GM21825 (cell line): ENCODE measurements at regions not wholly inside any gene's neighbourhood (a gene's known extent, or its start where the extent isn't known, plus 50 kb on each side); places are given as distances from the start of the nearest gene placed in this dataset.
"Not testable (repeated sequence)": the region's sequence is repeated elsewhere in the genome, so short reads cannot be mapped to it uniquely, and the experiment has no call there.

Source experiments
- ATAC-seq: cut with Tn5 transposase; IDR thresholded peaks from one replicate; pipeline ENCODE4 v1.9.1; 2021; ENCODE audit warnings: mild to moderate bottlenecking, moderate library complexity; ENCODE audit not compliant: unreplicated experiment

- no peak for ATAC-seq
These were observed 785.0 kb downstream of the GLUD2 start for GRCh38 chrX:121832446-121832845.

- ATAC-seq: no peak
These were observed 788.6 kb downstream of the GLUD2 start for GRCh38 chrX:121836000-121836399.

GRCh38 chrX:121851033-121851432 is 803.6 kb downstream of the GLUD2 start:
- no peak for ATAC-seq

GRCh38 chrX:121853762-121854613 is 806.6 kb downstream of the GLUD2 start:
- no peak for ATAC-seq

GRCh38 chrX:121854614-121854911 is 807.2 kb downstream of the GLUD2 start:
- no peak for ATAC-seq

GRCh38 chrX:121858867-121859647 is 811.6 kb downstream of the GLUD2 start:
- ATAC-seq: no peak

GRCh38 chrX:121863976-121864375 is 816.6 kb downstream of the GLUD2 start:
- no peak for ATAC-seq

- no peak for ATAC-seq
These were observed 817.2 kb downstream of the GLUD2 start for GRCh38 chrX:121864561-121864960.

GRCh38 chrX:121869876-121870477 is 822.6 kb downstream of the GLUD2 start:
- ATAC-seq: no peak

GRCh38 chrX:121871122-121871521 is 823.7 kb downstream of the GLUD2 start:
- ATAC-seq: no peak

GRCh38 chrX:121876305-121876704 is 828.9 kb downstream of the GLUD2 start:
- no peak for ATAC-seq

GRCh38 chrX:121877337-121877736 is 829.9 kb downstream of the GLUD2 start:
- not testable (repeated sequence) for ATAC-seq

GRCh38 chrX:121886557-121886956 is 839.1 kb downstream of the GLUD2 start:
- ATAC-seq: no peak

- no peak for ATAC-seq
These were observed 847.3 kb downstream of the GLUD2 start for GRCh38 chrX:121894756-121895155.

GRCh38 chrX:121902463-121902862 is 855.1 kb downstream of the GLUD2 start:
- ATAC-seq: no peak

- ATAC-seq: no peak
These were observed 856.6 kb downstream of the GLUD2 start for GRCh38 chrX:121903961-121904360.

GRCh38 chrX:121921258-121921657 is 873.8 kb downstream of the GLUD2 start:
- ATAC-seq: no peak

- ATAC-seq: no peak
These were observed 884.2 kb downstream of the GLUD2 start for GRCh38 chrX:121931567-121931966.

- ATAC-seq: no peak
These were observed 885.3 kb downstream of the GLUD2 start for GRCh38 chrX:121932688-121933087.

GRCh38 chrX:121949041-121949760 is 901.8 kb downstream of the GLUD2 start:
- no peak for ATAC-seq

- no peak for ATAC-seq
These were observed 911.5 kb downstream of the GLUD2 start for GRCh38 chrX:121958886-121959285.
